ENCODE measurements at regions not wholly inside any gene's neighbourhood (a gene's known extent, or its start where the extent isn't known, plus 50 kb on each side); places are given as distances from the start of the nearest gene placed in this dataset.

DNA sequence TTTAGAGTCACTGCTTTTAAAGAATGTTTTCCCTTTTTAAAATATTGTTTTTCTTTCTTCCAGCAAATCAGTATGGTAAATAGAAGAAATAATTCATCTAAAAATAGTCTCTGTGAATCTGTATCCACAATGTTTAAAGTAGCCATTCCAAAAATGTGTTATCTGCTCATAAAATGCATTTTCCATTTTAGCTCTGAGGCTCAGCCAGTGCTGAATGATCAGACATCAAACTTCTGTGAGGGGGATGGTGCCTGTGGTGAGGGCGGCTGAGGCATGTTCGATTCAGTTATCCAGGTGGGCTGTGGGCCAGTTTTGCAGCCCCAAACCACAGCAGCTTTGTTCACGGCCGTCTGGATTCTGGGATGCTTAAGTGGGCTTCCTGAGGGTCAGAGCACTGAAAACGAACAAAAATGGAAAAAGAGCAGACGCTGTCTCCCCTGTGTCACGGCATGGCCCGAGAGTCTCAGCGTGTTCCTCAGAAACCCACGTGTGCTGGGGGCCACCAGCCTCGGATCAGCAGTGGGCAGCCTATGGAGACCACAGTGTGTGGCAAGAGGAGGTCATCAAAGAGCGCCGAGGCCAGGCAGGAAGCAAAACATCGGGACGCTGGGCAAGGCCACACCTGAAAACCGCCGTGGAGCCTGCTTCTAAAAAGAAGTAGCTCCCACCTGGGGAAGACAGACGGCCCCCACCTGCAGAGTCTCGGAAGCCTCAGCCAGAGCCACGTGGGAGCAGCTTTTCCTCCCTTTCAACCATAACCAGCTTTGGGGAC, 134.9 kb upstream of the THBS2 start:
- ATAC-seq, result no peak
- intact Hi-C loops (cut with DNase I, micrococcal nuclease), result no loop called here
- H3K4me3 ChIP-seq, result no peak overlapping the region
- TF ChIP-seq, protein P1, sequence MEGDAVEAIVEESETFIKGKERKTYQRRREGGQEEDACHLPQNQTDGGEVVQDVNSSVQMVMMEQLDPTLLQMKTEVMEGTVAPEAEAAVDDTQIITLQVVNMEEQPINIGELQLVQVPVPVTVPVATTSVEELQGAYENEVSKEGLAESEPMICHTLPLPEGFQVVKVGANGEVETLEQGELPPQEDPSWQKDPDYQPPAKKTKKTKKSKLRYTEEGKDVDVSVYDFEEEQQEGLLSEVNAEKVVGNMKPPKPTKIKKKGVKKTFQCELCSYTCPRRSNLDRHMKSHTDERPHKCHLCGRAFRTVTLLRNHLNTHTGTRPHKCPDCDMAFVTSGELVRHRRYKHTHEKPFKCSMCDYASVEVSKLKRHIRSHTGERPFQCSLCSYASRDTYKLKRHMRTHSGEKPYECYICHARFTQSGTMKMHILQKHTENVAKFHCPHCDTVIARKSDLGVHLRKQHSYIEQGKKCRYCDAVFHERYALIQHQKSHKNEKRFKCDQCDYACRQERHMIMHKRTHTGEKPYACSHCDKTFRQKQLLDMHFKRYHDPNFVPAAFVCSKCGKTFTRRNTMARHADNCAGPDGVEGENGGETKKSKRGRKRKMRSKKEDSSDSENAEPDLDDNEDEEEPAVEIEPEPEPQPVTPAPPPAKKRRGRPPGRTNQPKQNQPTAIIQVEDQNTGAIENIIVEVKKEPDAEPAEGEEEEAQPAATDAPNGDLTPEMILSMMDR (IDR thresholded peaks at IDR 0.05), result no peak
- H3K9me3 ChIP-seq, result no peaks in the 10 kb centered on the region
- H3K36me3 ChIP-seq (ENCODE audit: low read depth), result no peaks in the 10 kb centered on the region
- no peak for DNase-seq
- no peaks in the 10 kb centered on the region for H3K4me1 ChIP-seq (ENCODE audit: low read depth)

DNA sequence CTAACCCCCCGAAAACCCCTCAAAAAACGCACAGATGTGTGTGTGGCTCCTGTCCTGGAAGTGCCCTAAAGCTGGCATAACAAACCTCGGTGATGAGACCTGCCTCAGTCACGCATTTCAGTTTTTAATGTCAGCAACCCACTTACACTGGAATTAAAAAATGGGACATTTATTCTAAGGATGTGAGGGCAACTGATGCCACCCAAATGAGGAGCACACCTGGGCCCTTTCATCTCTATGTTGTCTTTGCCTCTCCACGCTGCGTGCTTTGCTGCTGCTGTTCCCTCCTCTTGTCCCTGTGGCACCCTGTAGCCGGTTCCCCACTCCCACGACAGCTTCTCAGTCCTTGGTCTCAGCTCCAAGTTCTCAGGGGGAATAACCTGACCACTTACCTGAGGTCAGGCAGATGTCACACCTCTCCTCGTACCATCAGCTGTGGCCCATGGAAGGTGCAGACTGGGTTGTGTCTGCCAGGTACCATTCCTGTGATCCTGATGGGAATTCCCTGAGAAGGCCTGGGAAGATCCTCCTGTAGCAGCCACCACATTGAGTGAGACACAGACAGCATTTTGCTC, 134.2 kb upstream of the THBS2 start:
- no peak for ATAC-seq
- DNase-seq, result no peak

DNA sequence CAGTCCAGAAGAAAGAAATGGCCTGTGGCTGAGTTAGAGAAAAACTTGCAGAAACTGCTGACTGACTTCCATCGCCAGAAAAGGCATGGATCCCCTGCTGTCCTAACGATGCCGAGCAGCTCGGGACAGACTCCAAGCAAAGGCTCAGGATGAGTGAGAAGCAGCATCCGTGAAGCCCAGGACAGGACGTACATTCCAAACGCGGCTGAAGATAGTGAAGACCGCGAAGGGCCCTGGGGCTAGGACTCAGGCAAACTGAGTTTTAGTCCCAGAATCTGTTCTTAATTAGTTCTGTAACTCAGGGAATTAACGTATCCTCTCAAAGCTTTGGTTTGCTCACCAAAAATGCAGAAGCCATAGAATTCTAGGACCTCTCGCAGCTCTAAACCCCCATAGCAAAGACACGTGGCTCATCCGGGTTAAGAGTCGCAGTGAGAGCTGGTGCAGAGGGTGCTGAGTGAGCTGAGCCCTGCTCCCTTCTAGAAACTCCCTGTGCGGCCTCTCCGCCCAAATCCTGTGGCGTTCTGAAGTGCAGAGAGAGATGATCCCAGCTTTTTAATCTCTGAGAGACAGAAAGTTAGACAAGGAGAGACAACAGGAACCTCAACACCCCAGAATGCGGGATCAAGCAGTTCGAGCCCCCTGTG, 132.9 kb upstream of the THBS2 start:
- Histone ChIP-seq H3K36me3 (ENCODE audit: low read depth) (no peaks in the 10 kb centered on the region), H3K4me1 (ENCODE audit: low read depth) (no peaks in the 10 kb centered on the region), H3K9me3 (no peaks in the 10 kb centered on the region), H3K4me3 (no peak overlapping the region)
- no peak for DNase-seq
- intact Hi-C loops (cut with DNase I, micrococcal nuclease), result no loop called here
- no peak for ATAC-seq
- TF ChIP-seq, protein P1 (IDR thresholded peaks at IDR 0.05), result no peak

More for the DNA sequence above, 134.2 kb upstream of the THBS2 start:
- H3K4me3 ChIP-seq, result no peak overlapping the region
- no peaks in the 10 kb centered on the region for H3K4me1 ChIP-seq (ENCODE audit: low read depth)
- no peaks in the 10 kb centered on the region for H3K36me3 ChIP-seq (ENCODE audit: low read depth)
- intact Hi-C loops (cut with DNase I, micrococcal nuclease), result no loop called here
- TF ChIP-seq, protein P1 (IDR thresholded peaks at IDR 0.05), result no peak
- no peaks in the 10 kb centered on the region for H3K9me3 ChIP-seq

DNA sequence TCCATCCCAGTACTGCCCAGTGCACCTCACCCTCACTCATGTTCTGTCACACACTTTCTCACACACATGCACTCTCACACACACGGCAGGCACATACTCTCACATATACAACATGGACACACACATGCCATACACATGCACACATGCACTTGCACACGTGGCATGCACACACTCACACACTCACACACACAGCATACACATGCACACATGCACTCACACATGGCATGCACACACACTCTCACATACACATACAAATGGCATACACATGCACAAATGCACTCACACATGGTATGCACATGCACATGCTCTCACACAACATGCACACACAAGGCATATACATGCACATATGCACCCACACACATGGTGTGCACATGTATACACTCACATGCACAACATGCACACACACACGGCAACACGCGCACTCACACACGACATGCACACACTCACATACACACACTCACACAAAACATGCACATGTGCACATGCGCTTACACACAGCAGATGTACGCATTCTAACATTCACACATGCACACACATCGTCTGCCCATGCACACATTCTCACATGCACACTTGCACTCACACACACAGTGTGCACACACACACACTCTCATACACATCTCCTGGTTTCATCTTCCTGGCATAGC, 131.7 kb upstream of the THBS2 start:
- no peak overlapping the region for H3K4me3 ChIP-seq
- DNase-seq, result no peak
- no peak for ATAC-seq
- H3K4me1 ChIP-seq (ENCODE audit: low read depth), result no peaks in the 10 kb centered on the region
- H3K9me3 ChIP-seq, result no peaks in the 10 kb centered on the region
- TF ChIP-seq, protein P1 (IDR thresholded peaks at IDR 0.05), result no peak
- intact Hi-C loops (cut with DNase I, micrococcal nuclease), result no loop called here
- H3K36me3 ChIP-seq (ENCODE audit: low read depth), result no peaks in the 10 kb centered on the region

DNA sequence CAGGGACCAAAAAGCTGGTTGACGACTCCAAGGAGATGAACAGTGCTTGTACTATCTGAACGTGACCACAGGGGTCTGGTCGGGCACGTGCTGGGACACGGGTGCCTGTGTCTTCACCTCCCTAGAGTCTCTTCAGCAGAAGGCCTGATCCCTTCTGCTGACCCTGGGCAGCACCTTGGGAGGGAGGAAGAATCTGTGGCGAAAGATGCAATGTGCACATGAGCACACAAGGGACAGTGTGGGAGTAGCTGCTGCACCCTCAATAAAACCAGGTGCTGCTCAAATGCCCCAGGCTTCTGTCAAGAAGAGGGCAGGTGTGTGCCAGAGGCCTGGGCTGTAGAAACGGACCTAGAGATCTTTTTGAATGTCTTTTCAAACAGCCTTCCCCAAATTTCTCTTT, 130.6 kb upstream of the THBS2 start:
- no peaks in the 10 kb centered on the region for H3K36me3 ChIP-seq (ENCODE audit: low read depth)
- TF ChIP-seq, protein P1 (IDR thresholded peaks at IDR 0.05), result no peak
- H3K9me3 ChIP-seq, result no peaks in the 10 kb centered on the region
- intact Hi-C loops (cut with DNase I, micrococcal nuclease), result no loop called here
- H3K4me1 ChIP-seq (ENCODE audit: low read depth), result no peaks in the 10 kb centered on the region
- ATAC-seq, result no peak
- H3K4me3 ChIP-seq, result no peak overlapping the region
- DNase-seq, result no peak
